ENCODE measurements at regions not wholly inside any gene's neighbourhood (a gene's known extent, or its start where the extent isn't known, plus 50 kb on each side); places are given as distances from the start of the nearest gene placed in this dataset.
"Not testable (repeated sequence)": the region's sequence is repeated elsewhere in the genome, so short reads cannot be mapped to it uniquely, and the experiment has no call there.

DNA sequence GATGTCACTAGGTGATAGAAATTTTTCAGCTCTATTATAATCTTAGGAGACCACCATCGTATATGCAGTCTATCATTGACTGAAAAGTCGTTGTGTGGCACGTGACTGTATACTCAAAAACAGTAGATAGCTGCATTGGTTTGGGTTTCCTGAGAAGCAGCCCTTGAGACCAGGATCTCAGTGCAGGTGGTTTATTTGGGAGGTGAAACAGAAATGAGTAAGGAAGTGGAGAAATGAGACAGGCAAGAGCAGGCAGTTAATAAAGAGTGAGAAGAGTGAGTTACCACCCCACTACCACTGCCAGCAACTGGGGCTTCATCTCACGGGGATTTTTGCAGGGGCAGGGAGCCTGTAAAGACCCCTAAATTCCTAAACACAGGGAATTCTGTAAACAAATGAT, 221.0 kb downstream of the SHQ1 start:
- no peak for DNase-seq (ENCODE audit: low read depth)

DNA sequence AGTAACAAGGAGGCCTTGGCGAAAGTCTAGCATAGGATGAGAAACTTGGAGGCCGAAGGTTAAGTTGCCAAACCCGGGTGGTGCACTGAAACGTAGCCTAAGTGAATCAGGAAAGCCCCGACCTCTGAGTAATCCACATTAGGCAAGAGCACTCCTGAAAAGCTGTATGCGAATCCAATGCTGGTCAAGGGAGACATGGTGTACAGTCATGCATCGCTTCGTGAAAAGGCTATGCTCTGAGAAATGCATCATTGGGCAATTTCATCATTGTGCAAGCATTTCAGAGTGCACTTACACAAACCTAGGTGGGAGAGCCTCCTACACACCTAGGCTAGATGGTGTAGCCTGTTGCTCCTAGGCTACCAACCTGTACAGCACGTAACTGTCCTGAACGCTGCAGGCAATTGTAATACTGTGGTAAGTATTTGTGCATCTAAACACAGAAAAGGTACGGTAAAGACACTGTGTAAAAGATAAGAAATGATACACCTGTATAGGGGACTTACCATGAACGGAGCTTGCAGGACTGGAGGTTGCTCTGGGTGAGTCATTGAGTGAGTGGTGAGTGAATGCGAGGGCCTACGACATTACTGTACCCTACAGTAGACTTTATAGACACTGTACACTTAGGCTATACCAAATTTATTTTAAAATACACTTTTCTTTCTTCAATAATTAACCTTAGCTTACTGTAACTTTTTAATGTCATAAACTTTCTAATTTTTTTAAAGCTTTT, 222.5 kb downstream of the SHQ1 start:
- no peak for DNase-seq (ENCODE audit: low read depth)

DNA sequence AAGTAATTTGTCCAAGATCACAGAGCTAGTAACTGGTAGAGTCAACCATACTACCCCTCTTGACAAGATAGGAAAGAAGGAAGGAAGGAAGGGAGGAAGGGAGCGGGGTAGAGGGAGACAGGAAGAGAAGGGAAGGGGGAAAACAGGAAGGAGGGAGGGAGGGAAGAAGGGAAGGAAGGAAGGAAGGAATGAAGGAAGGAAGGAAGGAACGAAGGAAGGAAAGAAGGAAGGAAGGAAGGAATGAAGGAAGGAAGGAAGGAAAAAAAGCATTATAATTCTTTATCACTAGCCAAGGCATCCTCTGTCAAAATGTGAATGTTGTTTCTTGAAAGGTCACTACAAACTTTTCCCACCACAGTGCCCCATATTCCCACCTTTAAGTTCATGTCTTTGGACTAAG, 223.6 kb downstream of the SHQ1 start:
- no peak for DNase-seq (ENCODE audit: low read depth)

DNA sequence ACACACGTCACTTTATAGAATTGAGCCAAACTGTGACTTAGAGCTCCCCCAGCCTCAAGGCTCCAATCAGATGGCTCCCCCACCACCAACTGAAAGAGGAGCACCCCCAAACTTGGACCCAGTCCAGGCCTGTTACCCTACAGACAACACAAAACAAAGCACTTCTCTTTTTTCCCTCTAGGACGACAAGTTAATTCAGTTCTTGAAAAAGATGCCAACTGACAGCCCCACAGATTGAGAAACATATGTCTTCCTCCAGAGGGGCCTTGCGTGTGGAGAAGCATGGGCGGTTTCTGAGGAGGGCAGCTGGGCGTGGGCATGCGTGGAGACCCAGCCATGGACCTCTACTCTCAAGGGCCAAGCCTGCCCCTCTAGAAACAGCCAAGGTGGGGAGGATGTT, 229.5 kb downstream of the SHQ1 start:
- DNase-seq (ENCODE audit: low read depth): no peak

DNA sequence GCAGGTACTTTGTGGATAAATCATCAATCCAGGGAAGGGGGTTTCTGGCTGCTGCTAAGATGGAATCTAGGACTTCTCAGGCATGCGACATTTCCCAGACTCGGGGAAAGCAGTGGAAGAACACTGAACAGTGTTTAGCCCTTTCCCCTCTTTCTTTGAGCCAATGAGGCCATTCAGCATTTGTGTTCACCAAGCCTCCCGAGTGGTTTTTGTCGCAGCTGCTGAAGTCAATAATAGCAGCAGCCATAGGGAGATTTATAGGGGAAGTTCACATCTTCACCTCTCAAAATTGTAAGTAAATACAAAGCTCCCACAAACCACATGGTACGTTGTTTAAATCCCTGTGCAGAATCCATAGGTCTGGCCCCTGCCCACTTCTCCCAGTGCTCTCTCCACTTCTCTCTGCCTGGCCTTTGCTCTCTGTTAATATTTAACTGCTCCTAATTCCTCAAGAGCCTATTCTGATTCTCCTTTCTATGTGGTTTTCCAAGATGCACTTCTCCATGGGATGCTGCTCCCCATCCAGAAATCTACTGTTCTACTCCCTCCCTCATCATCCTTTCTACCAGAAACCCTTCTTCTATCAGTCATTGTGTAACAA, 230.7 kb downstream of the SHQ1 start:
- DNase-seq (ENCODE audit: low read depth): no peak

DNA sequence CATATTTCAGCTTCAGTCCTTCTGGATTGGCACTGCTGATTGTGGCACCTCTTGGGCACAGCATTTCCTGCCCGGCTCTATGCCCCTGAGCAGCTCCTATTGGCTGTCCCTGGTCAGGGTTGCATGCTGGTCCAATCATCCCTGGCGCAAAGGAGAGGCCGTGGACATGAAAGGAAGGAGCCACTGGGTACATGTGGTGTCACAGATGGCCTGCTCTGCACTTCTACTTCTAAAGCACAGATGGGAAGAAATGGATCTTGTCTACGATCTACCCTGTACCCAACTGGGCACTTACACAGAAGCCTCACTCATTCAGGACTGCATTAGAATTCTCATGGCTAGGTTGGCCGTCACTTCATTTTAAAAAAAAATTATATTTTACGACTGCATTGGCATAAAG, 232.5 kb downstream of the SHQ1 start:
- no peak for DNase-seq (ENCODE audit: low read depth)

DNA sequence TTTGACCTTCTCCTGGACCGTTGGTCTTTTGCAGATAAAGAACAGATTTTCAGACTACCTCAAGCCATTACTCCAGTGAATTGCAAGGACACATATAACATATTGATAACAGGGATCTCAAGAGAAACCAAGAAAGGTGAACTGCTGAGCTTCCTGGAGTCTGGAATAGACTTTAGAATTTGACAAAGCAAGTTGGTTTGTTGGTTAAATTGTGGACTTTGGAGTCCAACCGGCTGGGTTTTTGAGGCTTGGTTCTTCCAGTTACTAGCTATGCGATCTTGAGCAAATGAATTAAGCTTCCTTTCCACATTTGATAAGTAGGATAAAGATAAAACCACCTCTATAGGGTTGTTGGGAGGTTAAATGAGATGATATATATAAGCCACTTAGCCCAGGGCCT, 233.1 kb downstream of the SHQ1 start:
- DNase-seq (ENCODE audit: low read depth): no peak

DNA sequence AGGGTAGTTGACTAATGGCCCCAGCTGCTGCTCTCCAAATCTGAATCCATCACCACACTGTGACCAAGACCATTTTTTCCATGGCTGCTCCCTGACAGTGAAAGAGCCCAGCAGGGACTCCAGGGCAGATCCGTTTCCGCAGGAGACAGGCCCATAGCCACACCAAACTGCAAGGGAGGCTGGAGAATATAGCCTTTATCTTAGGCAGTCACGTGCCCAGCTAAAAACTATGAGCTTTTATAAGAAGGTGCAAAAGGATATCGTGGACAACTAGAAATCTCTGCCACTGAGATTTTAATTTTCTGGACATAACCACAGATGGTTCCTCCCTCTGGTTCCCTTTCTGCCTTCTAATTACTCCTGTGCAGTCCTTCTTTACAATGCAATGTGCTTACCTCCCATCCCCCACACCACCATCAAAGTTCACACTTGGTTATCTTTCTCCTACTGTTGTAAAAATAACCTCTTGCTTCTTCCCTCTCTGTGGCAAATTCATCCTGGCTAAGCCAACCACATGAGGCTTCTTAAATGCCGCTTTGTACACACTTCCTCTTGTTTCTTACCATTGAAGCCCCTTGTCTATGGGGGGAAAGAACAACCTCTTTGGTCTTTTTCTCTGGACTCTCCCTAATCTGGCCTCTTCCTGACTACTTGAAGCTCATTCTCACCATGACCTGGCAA, 233.7 kb downstream of the SHQ1 start:
- DNase-seq (ENCODE audit: low read depth): no peak

DNA sequence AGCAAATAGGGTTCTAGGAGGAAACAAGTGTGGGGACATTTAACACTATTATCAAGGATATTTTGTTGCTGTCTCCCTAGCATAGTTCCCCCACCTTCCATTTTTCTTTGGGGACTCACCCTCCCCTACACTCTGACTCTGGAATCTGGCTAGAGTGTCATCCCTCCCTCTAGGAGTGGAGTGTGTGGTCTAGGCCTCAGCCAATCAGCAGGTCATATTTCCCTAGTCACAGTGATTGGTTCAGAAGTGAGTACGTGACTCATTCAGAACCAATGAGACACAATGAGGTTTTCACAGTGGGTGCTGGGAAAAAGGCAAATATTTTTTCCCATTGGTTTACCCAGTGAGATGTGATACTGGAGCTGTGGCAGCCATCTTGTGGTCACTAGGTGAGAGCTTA, 234.4 kb downstream of the SHQ1 start:
- no peak for DNase-seq (ENCODE audit: low read depth)

DNA sequence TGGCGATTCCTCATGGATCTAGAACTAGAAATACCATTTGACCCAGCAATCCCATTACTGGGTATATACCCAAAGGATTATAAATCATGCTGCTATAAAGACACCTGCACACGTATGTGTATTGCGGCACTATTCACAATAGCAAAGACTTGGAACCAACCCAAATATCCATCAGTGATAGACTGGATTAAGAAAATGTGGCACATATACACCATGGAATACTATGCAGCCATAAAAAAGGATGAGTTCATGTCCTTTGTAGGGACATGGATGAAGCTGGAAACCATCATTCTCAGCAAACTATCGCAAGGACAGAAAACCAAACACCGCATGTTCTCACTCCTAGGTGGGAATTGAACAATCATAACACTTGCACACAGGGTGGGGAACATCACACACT, 239.1 kb downstream of the SHQ1 start:
- not testable (repeated sequence) for DNase-seq (ENCODE audit: low read depth)

DNA sequence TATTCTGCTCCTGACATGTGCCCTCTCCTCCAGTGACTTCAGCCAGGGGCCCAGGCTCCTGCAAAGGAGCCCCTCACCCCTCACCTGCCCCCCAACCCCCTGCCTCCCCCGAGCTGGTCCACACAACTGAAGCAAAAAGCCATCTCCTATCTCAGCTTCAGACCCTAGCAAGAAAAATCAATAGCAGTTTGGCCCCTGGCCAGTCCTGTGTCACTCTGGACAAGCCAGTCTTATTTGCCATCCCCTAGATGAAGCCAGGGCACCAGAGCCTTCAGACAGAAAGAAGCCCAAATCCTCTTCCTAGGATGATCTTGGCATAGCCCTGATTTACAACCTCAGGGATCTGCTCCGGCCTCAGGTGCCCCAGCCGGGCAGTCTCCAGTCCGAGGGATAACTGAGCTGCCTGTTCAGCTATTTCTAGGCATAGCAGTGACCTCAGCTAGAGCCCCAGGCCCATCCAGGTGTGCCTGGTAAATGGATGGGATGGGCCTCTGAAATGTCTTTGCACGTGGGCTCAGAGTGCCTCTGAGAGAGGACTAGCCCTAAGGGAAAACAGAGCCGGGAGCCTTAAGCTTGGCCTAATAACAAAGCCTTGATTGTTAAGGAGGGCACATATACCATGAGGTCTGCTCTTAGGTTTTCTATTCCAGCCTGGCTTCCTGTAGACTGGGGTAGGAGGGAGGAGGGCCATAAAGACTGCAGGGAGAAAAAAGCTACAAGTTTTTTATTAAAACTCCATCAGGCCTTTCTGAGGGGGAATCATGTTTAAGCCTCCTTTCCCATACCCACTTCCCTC, 242.0 kb downstream of the SHQ1 start:
- no peak for DNase-seq (ENCODE audit: low read depth)

DNA sequence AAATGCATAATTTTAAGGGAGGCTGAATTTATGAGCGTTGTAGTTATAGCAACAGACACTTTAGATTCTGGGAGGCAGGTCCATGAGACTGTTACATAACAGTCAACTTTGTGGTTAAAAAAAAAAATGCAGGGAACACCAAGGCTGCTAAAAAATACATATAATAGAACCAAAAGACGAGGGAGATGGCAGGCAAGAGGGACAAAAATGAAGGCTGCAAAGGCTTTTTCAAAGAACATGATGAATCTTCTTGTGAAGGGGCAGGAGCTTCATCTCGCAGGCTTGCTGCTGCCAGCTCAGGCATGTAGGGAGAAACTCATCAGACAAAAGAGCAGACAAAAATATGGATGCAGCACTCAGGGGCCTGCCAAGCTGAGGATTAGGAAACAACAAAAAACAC, 243.9 kb downstream of the SHQ1 start:
- DNase-seq (ENCODE audit: low read depth): no peak

DNA sequence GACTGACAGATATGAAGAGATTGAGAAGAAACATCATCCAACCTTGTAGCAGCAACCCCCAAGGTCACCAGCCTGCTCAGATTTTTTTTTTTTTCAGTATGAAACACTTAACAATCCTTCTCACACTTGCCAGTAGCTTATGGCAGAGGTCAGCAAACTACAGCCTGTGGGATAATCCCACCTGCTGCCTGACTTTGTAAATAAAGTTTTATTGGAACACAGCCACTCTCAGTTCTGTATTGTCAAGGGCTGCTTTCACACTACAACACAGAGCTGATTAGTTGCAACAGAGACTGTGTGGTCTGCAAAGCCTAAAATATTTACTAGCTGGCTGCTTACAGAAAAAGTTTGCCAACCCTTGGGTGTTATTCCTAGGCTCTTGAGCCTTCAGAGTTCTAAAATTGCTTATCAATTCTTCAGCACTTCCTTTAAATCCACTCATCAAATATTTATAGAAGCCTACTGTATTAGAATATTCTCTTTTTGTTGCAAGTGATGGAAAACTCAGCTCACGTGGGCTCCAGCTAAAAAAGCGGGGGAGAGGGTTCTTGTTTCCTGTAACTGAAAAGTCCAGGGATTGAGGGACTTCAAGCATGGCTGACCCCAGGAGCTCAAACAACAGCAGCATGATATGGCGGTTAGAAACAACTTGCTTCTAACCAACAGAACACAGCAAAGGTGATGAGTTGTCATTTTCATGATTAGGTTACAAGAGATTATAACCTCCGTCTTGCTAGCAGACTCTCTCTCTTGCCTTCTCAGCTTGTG, 246.1 kb downstream of the SHQ1 start:
- no peak for DNase-seq (ENCODE audit: low read depth)

DNA sequence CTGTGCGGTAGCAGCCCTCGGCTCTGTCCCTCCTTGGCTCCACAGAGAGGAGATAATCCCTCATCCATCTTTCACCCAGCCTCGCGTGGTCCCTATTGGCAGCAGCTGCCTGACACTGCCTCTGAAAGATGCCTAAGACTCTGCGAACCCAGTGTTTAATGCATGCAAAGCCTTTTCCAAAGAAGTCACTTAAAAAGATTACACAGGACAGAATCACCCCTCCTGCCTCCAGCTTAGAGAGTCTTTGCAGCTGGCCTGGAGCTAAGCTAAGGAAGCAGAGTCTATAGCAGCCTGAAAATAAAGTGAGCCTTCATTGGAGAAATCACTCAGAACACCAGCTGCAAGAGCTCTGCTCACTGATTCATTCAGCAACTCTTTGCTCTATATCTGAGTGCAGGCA, 247.2 kb downstream of the SHQ1 start:
- no peak for DNase-seq (ENCODE audit: low read depth)

DNA sequence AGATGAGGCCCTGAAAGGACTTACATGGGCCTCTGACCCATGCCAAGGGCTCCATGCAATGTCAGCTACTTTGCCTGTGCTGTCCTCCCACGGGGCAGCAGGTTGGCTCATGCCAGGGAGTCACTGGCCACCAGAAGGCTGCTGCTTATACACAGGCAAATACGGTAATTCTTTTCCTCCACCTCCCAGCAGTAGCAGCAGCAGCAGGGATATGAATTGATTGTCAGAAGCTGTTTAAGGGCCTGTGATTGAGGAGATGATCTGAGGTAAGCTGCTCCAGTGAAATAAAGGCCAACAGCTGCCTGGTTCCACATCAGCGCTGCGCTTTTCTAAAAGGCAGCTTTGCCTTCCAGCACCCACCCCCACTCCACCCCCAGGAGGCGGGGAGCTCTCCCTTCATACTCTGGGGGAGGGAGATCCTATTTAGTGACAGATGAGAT, 250.5 kb downstream of the SHQ1 start:
- no peak for DNase-seq (ENCODE audit: low read depth)

DNA sequence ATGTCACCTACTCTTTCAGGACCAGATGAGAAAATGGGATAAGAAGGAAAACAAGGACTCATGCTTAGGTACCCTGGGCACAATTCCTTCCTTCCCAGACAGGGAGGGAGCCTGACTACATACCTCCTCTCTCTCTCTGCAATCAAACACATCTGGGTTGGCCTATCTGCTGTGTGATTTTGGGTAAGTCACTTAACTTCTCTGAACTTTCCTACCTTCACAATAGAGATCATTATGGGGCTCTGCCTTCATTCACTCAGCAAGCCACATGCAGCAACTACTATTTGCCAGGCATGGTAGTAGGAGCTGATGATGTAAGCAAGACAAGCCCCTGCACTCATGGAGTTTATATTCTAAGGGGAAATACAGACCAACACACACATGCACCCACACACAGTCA, 251.2 kb downstream of the SHQ1 start:
- DNase-seq (ENCODE audit: low read depth): no peak

DNA sequence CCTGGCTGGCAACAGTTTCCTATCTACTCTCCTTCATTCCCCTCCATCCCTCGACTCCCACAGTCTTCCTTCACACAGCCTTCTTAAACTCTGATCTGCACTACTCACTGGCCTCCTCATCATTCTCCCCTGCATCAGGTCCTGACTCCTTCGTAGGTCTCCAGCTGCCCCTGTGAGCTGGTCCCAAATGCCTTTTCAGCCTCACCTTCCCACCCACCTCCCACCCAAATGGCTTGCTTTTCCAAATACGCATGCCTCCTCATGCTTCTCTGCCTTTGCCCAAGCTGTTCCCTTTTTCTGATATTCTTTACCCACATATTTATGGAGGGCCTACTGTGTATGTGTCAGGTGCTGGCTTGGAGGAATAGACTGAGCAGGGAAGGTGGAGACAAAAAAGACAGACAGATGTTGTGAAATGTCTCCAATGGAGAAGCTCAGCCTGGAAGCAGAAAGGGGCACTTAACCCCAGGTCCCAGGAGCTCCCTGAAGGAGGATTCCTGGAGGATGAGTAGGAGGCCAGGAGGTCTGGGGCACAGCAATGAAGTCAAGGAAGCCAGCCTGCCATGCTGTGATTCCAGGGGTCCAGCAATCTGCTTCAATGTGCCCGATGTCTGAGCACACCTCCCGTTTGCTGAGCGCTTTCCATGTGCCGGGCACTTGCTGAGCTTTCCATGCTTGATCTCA, 252.2 kb downstream of the SHQ1 start:
- no peak for DNase-seq (ENCODE audit: low read depth)

DNA sequence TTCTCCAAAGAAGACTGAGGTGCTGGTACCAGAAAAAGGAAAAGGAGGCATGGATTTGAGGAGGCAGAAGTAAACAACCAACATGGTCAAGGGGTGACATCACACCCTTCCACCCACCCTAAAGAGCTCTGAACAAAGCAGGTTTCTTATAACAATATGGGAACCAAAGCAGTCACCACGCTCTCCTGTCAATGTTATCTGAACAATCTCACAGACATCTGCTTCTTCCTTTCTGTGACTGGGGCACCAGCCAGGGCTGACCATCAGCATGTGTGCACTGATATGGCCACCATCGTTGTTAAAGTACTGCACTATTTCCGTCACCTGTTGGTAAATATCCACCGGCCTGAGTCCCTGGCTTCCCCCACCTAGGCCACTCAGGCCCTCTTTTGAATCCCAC, 252.9 kb downstream of the SHQ1 start:
- DNase-seq (ENCODE audit: low read depth): no peak

DNA sequence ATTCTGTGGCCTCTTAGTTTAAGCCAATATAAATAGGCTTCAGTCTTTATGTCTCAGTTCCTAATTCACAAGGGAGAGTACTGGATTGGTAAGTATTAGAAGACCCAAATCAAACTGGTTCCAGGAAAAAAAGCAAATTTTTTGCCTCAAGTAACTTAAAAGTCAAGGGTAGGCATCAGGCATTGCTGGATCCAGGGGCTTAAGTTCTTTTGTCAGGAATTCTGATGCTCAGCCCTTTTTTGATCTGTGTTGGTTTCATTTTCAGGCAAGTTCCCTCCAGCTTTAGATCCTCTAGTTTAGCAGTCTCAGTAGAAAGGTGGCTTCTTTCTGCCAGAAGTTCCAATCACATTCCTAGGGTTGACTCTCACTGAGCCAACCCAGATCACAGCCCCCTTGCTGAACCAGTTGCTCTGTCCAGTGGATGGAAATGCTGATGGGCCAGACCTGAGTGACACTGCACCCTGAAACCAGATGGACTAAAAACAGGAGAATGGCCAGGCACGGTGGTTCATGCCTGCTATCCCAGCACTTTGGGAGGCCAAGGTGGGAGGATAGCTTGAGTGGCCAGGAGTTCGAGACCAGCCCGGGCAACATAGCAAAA, 253.5 kb downstream of the SHQ1 start:
- DNase-seq (ENCODE audit: low read depth): no peak

DNA sequence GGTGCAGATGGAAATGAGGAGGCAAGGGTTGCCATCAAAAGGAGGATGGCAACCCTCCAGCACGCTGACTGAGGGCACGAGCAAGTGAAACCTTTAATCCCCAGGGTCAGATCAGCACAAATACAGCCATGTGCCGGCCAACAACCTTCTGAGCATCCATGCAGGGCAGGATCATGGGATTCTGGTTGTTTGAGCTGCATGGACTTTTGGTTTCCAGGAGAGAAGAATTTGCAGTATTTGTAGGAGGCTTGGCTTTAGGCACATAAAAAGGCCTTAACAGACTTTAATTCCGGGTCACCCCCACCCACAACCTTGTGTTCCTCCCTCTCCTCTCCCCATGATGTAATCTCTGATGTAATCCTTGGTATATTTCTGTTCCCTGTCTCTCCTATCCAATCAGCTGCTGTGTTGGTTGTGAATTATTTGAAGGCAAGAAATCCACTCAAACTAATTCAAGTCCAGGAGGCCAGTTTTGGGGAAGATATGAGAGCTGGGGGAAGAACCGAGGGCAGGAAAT, 254.3 kb downstream of the SHQ1 start:
- DNase-seq (ENCODE audit: low read depth): no peak

Data from stimulated activated CD4-positive, alpha-beta T cell treated with anti-CD3 and anti-CD28 coated beads, Interleukin-2, amount 100 ng/mL, for 4 hours (primary cell).